NOMO-1 (cell line): ENCODE measurements at regions not wholly inside any gene's neighbourhood (a gene's known extent, or its start where the extent isn't known, plus 50 kb on each side); places are given as distances from the start of the nearest gene placed in this dataset.
A peak's percentile ranks its signal among the peaks of the same experiment; 100 is the strongest.
"Not testable (repeated sequence)": the region's sequence is repeated elsewhere in the genome, so short reads cannot be mapped to it uniquely, and the experiment has no call there.

Experiments used
- DNase-seq, 2 experiments: peaks; one replicate each; lab custom pipeline; 2025; ENCODE audit not compliant: unreplicated experiment in 2 of 2; lab: John Stamatoyannopoulos, UW

- DNase-seq: not testable (repeated sequence)
Measured at GRCh38 chr10:46739919-46740318, 161.0 kb downstream of the SYT15 start.

GRCh38 chr10:46740368-46740767, 161.4 kb downstream of the SYT15 start:
- not testable (repeated sequence) for DNase-seq

- not testable (repeated sequence) for DNase-seq
Measured at GRCh38 chr10:46749003-46749402, 162.2 kb upstream of the PTPN20 start.

- peak in 1 of 2 experiments; percentile 62 for DNase-seq
Measured at GRCh38 chr10:46749470-46749869, 161.8 kb upstream of the PTPN20 start.

- not testable (repeated sequence) for DNase-seq
Measured at GRCh38 chr10:46753763-46754162, 157.5 kb upstream of the PTPN20 start.

- DNase-seq: not testable (repeated sequence)
Measured at GRCh38 chr10:46761471-46761870, 149.8 kb upstream of the PTPN20 start.

- not testable (repeated sequence) for DNase-seq
Measured at GRCh38 chr10:46768515-46769291, 142.5 kb upstream of the PTPN20 start.

GRCh38 chr10:46773178-46773896, 137.9 kb upstream of the PTPN20 start:
- DNase-seq: not testable (repeated sequence)

GRCh38 chr10:46773897-46774236, 137.4 kb upstream of the PTPN20 start:
- DNase-seq: peak; percentile 41 to 66

GRCh38 chr10:46774366-46774765, 136.9 kb upstream of the PTPN20 start:
- DNase-seq: not testable (repeated sequence)

- not testable (repeated sequence) for DNase-seq
Measured at GRCh38 chr10:46774945-46775667, 136.1 kb upstream of the PTPN20 start.

GRCh38 chr10:46775668-46776059, 135.6 kb upstream of the PTPN20 start:
- DNase-seq: not testable (repeated sequence)

GRCh38 chr10:46779571-46779970, 131.7 kb upstream of the PTPN20 start:
- peak; percentile 5 to 9 for DNase-seq

- DNase-seq: not testable (repeated sequence)
Measured at GRCh38 chr10:46780164-46780563, 131.1 kb upstream of the PTPN20 start.

- not testable (repeated sequence) for DNase-seq
Measured at GRCh38 chr10:46781001-46781400, 130.2 kb upstream of the PTPN20 start.

GRCh38 chr10:46782001-46782874, 129.0 kb upstream of the PTPN20 start:
- not testable (repeated sequence) for DNase-seq

GRCh38 chr10:46784665-46785064, 126.6 kb upstream of the PTPN20 start:
- DNase-seq: not testable (repeated sequence)

GRCh38 chr10:46786125-46786517, 125.1 kb upstream of the PTPN20 start:
- DNase-seq: not testable (repeated sequence)

- peak; percentile 52 to 69 for DNase-seq
Measured at GRCh38 chr10:46786518-46787320, 124.5 kb upstream of the PTPN20 start.

- peak; percentile 19 to 34 for DNase-seq
Measured at GRCh38 chr10:46787321-46787615, 124.0 kb upstream of the PTPN20 start.
